ENCODE measurements at regions not wholly inside any gene's neighbourhood (a gene's known extent, or its start where the extent isn't known, plus 50 kb on each side); places are given as distances from the start of the nearest gene placed in this dataset.

GRCh38 chr5:62977661-62978060 is 399.0 kb downstream of the LRRC70 start (continued):
- no peak for TF ChIP-seq ZBTB7A (IDR thresholded peaks at IDR 0.05; ENCODE audit: borderline replicate concordance, control insufficient read depth, low read depth, low read length)
- TF ChIP-seq BMI1 (IDR thresholded peaks at IDR 0.05; ENCODE audit: low read length), result no peak
- no peak for TF ChIP-seq SUPT5H (IDR thresholded peaks at IDR 0.05)

- DNase-seq (ENCODE audit: extremely low read depth in 1 of 4, low spot score in 3 of 4), result no peak
- in situ Hi-C loops (cut with MboI) (no loop called here), intact Hi-C loops (cut with micrococcal nuclease) (no loop called here)
- H3K27me3 ChIP-seq (ENCODE audit: control insufficient read depth in 2 of 2, insufficient read depth in 2 of 2, low read length in 2 of 2), result no peaks in the 10 kb centered on the region
- no peaks in the 10 kb centered on the region for H3K9me3 ChIP-seq (replicated peaks; ENCODE audit: control insufficient read depth, insufficient read depth, low read depth, low read length)
- no peak for TF ChIP-seq ZNF668 (CRISPR knock-in tag; IDR thresholded peaks at IDR 0.05)
- TF ChIP-seq SAFB2 (IDR thresholded peaks at IDR 0.05; ENCODE audit: borderline replicate concordance, low read depth, low read length, severe bottlenecking), result no peak
- TF ChIP-seq ZKSCAN8 (CRISPR knock-in tag; IDR thresholded peaks at IDR 0.05), result no peak
- no peak for TF ChIP-seq ZNF79 (CRISPR knock-in tag; IDR thresholded peaks at IDR 0.05; ENCODE audit: low read depth)
- no peak for TF ChIP-seq BHLHE40 (IDR thresholded peaks at IDR 0.05; ENCODE audit: low read length)
- H3K4me3 ChIP-seq, result no peak overlapping the region
- H3K4me1 ChIP-seq (replicated peaks in 1 of 2; ENCODE audit: control insufficient read depth in 2 of 2, insufficient read depth in 2 of 2, low read length in 2 of 2), result no peaks in the 10 kb centered on the region
- no peaks in the 10 kb centered on the region for H3K36me3 ChIP-seq (ENCODE audit: control insufficient read depth, insufficient read depth, low read length)
- ChIA-PET POLR2A (no interaction called here), CTCF (ENCODE audit: low intra/inter-chr PET ratio) (no interaction called here)
- H3K27ac ChIP-seq (ENCODE audit: extremely low read depth, low read depth, low read length), result no peak overlapping the region
- no peak overlapping the region for H3K4me2 ChIP-seq (ENCODE audit: insufficient read depth, low read length)
- no peak overlapping the region for H3K9ac ChIP-seq (ENCODE audit: insufficient read depth in 1 of 2, low read depth in 2 of 2, low read length in 2 of 2)
- H3K79me2 ChIP-seq (ENCODE audit: control insufficient read depth, insufficient read depth, low read length), result no peaks in the 10 kb centered on the region
- BruUV-seq (replicated peaks), result no TSS peak
- no peak overlapping the region for H2AFZ ChIP-seq (ENCODE audit: low read depth, low read length)
- WGBS (ENCODE audit: insufficient coverage, low coverage, missing lambda C conversion rate), result 0% methylated on average over 3 of the region's 3 CpGs
- no peaks in the 10 kb centered on the region for H3K9me1 ChIP-seq (ENCODE audit: control insufficient read depth, insufficient read depth, low read length)
- no peak for ATAC-seq
- no peak for FAIRE-seq
- H4K20me1 ChIP-seq (replicated peaks; ENCODE audit: control insufficient read depth, insufficient read depth, low read length), result no peaks in the 10 kb centered on the region
Observed at GRCh38 chr5:62974623-62975022, 396.0 kb downstream of the LRRC70 start.

Data from K562 (cell line).